GM18505 (cell line): ENCODE measurements at regions not wholly inside any gene's neighbourhood (a gene's known extent, or its start where the extent isn't known, plus 50 kb on each side); places are given as distances from the start of the nearest gene placed in this dataset.
"Not testable (repeated sequence)": the region's sequence is repeated elsewhere in the genome, so short reads cannot be mapped to it uniquely, and the experiment has no call there.

Source experiments
- ATAC-seq: cut with Tn5 transposase; IDR thresholded peaks from one replicate; pipeline ENCODE4 v1.9.1; 2021; ENCODE audit not compliant: unreplicated experiment
- POLR2A ChIP-seq: IDR thresholded peaks from 4 replicates; pipeline ENCODE4 v1.6.1; 2011; ENCODE audit warnings: borderline replicate concordance; ENCODE audit not compliant: insufficient read depth, insufficient read length; ENCODE audit errors: extremely low read depth

GRCh38 chr3:177642042-177642803 lies 444.9 kb upstream of the TBL1XR1 start:
- ATAC-seq, result no peak
- TF ChIP-seq POLR2A, result no peak

- no peak for TF ChIP-seq POLR2A
- no peak for ATAC-seq
Measured at GRCh38 chr3:177642804-177643125, 445.5 kb upstream of the TBL1XR1 start.

GRCh38 chr3:177646749-177647148 lies 449.5 kb upstream of the TBL1XR1 start:
- TF ChIP-seq POLR2A, result no peak
- ATAC-seq, result no peak

- no peak for TF ChIP-seq POLR2A
- ATAC-seq, result no peak
Measured at GRCh38 chr3:177647341-177647740, 450.1 kb upstream of the TBL1XR1 start.

GRCh38 chr3:177647876-177648275 lies 450.6 kb upstream of the TBL1XR1 start:
- TF ChIP-seq POLR2A, result no peak
- no peak for ATAC-seq

GRCh38 chr3:177652556-177653291 lies 455.4 kb upstream of the TBL1XR1 start:
- TF ChIP-seq POLR2A, result no peak
- no peak for ATAC-seq

- no peak for ATAC-seq
- TF ChIP-seq POLR2A, result no peak
Measured at GRCh38 chr3:177657243-177657642, 460.0 kb upstream of the TBL1XR1 start.

GRCh38 chr3:177658354-177658753 lies 461.1 kb upstream of the TBL1XR1 start:
- TF ChIP-seq POLR2A, result no peak
- ATAC-seq, result no peak

GRCh38 chr3:177664380-177665103 lies 467.3 kb upstream of the TBL1XR1 start:
- not testable (repeated sequence) for ATAC-seq

- TF ChIP-seq POLR2A, result no peak
- ATAC-seq, result no peak
Measured at GRCh38 chr3:177665122-177665808, 468.0 kb upstream of the TBL1XR1 start.

- no peak for ATAC-seq
- TF ChIP-seq POLR2A, result no peak
Measured at GRCh38 chr3:177672252-177672911, 475.1 kb upstream of the TBL1XR1 start.

GRCh38 chr3:177673112-177673914 lies 476.0 kb upstream of the TBL1XR1 start:
- no peak for ATAC-seq
- no peak for TF ChIP-seq POLR2A
